Mucosa of descending colon (tissue), 3 donors: ENCODE measurements at regions not wholly inside any gene's neighbourhood (a gene's known extent, or its start where the extent isn't known, plus 50 kb on each side); places are given as distances from the start of the nearest gene placed in this dataset.

Experiments used
- ATAC-seq: fragments of 200-7000 bp; cut with Tn5 transposase; one replicate; pipeline ENCODE4 v1.9.1; 2020; ENCODE audit warnings: mild to moderate bottlenecking, moderate library complexity
- DNase-seq, 3 donors: peaks; one replicate each; pipeline ENCODE4 v3.0.0-alpha.2; 2020
- H3K36me3 ChIP-seq: fragments of 200-600 bp; one replicate; pipeline ENCODE4 v1.8.0; 2021; ENCODE audit warnings: low read depth, mild to moderate bottlenecking
- H3K4me1 ChIP-seq: fragments of 200-600 bp; one replicate; pipeline ENCODE4 v1.8.0; 2021; ENCODE audit warnings: low read depth, mild to moderate bottlenecking
- H3K4me3 ChIP-seq: fragments of 200-600 bp; one replicate; pipeline ENCODE4 v1.8.0; 2021; ENCODE audit warnings: mild to moderate bottlenecking
- H3K9me3 ChIP-seq: fragments of 200-600 bp; one replicate; pipeline ENCODE4 v1.8.0; 2021; ENCODE audit warnings: mild to moderate bottlenecking
- CTCF ChIP-seq: fragments of 200-600 bp; IDR thresholded peaks from one replicate; pipeline ENCODE4 v1.8.0; 2022; ENCODE audit warnings: antibody characterized with exemption, mild to moderate bottlenecking
- intact Hi-C, 2 donors: fragments of 100-400 bp; cut with DNase I in 1 of 2; cut with micrococcal nuclease in 1 of 2; formaldehyde crosslinking; loops; one replicate each; pipeline versions ENCODE4 v1.11.0 to v1.11.1; 2022; cut with DNase I, micrococcal nuclease
- donor health status: DM: no; HTN: no; CAD: no; lungs with moderate emphysema.
- donor health status: DM: no; HTN: no; CAD: no.
- donor health status: DM: no; HTN: yes; CAD: no.

DNA sequence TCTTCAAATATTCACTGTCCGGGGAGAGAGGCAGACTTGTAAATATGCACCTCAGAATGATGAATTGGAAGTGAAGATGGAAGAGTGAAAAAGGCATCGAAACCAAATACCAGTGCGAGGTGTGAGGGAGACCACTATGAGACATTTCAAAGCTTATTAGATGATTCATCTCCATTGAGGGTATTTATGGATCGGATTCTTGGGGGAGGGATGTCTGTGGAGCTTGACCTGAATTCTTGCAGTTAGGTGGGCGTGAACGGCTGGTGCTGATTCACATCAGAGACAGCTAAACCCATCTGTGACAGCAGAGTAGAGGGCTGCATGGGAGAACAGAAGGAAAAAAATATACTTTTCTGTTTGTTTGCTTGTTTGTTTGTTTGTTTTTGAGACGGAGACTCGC is 677.2 kb downstream of the AACS start:
- DNase-seq (no peak), ATAC-seq (no peak)
- intact Hi-C loops: no loop called here
- Histone ChIP-seq H3K36me3 (no peaks in the 10 kb centered on the region), H3K9me3 (peaks cover 40% of the 10 kb centered on the region), H3K4me3 (no peak overlapping the region), H3K4me1 (no peaks in the 10 kb centered on the region)
- TF ChIP-seq CTCF: no peak

DNA sequence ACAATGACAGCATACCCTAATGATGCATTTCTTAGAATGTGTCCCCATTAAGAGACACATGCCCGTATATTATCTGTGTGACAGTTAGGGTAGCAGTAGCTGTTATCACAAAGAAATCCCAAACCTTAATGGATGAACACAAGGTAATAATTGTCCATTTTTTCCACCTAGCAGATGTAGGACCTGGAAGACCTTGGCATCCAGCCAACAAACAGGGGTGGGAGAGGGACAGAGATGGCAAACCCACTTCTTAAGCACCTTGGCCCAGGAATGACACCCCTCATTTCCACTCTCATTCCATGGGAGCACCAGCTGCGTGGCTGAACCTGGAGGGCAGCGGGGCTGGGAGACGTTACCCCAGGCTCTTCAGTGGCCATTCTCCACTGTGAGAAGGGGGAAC is 679.0 kb downstream of the AACS start:
- no peak for DNase-seq
- no peak for ATAC-seq
- H3K9me3 ChIP-seq: peaks cover 43% of the 10 kb centered on the region
- H3K4me3 ChIP-seq: no peak overlapping the region
- no peak for TF ChIP-seq CTCF
- intact Hi-C loops: no loop called here
- H3K4me1 ChIP-seq: no peaks in the 10 kb centered on the region
- no peaks in the 10 kb centered on the region for H3K36me3 ChIP-seq

- intact Hi-C loops: no loop called here
- H3K36me3 ChIP-seq: no peaks in the 10 kb centered on the region
- no peaks in the 10 kb centered on the region for H3K4me1 ChIP-seq
- no peak for TF ChIP-seq CTCF
- DNase-seq: no peak
- H3K9me3 ChIP-seq: peaks cover 40% of the 10 kb centered on the region
- ATAC-seq: no peak
- H3K4me3 ChIP-seq: no peak overlapping the region
These were observed 690.3 kb downstream of the AACS start for GRCh38 chr12:125755512-125755911.

- Histone ChIP-seq H3K36me3 (no peaks in the 10 kb centered on the region), H3K9me3 (peaks cover 21% of the 10 kb centered on the region), H3K4me1 (no peaks in the 10 kb centered on the region), H3K4me3 (no peak overlapping the region)
- TF ChIP-seq CTCF: no peak
- ATAC-seq: no peak
- no peak for DNase-seq
- intact Hi-C loops: no loop called here
These were observed 700.9 kb downstream of the AACS start for GRCh38 chr12:125766091-125766490.

DNA sequence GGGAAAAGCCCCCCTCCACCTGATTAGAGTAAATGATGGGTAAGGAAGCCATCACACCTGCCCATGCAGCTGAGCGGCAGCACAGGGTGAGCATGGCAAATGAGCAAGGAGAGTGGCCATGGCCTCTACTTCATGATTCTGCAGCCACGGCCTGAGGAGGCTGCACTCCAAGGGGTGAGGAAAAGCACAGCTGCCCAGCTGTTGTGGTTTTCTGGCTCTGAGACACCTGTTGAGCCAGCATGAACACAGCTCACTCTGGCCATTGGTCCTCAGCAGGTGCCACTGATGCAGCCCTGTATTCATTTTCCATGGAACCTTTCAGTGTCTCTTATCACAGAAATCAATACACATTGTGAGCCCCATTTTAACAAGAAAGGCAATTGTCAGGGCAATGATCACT is 707.2 kb downstream of the AACS start:
- Histone ChIP-seq H3K4me1 (no peaks in the 10 kb centered on the region), H3K4me3 (no peak overlapping the region), H3K36me3 (no peaks in the 10 kb centered on the region), H3K9me3 (peaks cover 35% of the 10 kb centered on the region)
- no peak for DNase-seq
- intact Hi-C loops: no loop called here
- ATAC-seq: no peak
- TF ChIP-seq CTCF: no peak

DNA sequence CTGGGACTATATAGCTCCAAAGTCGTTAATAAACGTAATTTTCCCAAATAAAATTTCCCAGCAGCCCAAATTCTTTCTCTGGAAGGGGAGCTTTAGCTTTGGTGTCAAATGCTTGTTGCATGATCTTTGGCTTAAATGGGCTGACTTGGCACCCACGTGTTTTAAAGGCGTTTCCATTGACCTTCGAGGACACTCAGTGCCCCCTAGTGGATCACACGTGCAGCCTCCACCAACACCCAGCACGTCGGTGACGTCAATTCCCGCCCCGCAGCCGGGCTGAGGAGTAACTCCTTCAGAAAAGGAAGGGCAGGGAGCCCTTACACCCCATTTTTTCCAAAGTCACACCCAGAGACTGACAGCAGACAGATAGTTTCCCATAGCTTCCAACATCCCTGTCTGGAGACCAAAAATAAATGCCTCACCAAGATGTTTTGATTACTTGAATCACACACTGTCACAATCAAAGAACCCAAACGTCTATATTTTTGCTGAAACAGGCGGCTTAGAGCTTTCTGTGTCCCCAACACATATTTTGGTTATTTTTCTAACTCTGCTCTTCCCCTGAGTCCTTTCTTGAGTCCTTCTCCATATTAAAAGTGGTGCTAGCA is 707.9 kb downstream of the AACS start:
- no peak for ATAC-seq
- peak in 1 of 3 donors; percentile 4 for DNase-seq
- intact Hi-C loops: no loop called here

More for the DNA sequence above, 707.9 kb downstream of the AACS start:
- TF ChIP-seq CTCF: no peak
- Histone ChIP-seq H3K4me1 (no peaks in the 10 kb centered on the region), H3K9me3 (peaks cover 35% of the 10 kb centered on the region), H3K4me3 (no peak overlapping the region), H3K36me3 (no peaks in the 10 kb centered on the region)
